ENCODE measurements at regions not wholly inside any gene's neighbourhood (a gene's known extent, or its start where the extent isn't known, plus 50 kb on each side); places are given as distances from the start of the nearest gene placed in this dataset.

- H3K4me3 ChIP-seq (ENCODE audit: control insufficient read depth in 2 of 3, extremely low read depth in 1 of 3, insufficient read depth in 2 of 3, low read depth in 1 of 3, low read length in 3 of 3), result no peak overlapping the region
- no peaks in the 10 kb centered on the region for H4K20me1 ChIP-seq (ENCODE audit: control insufficient read depth, extremely low read depth, insufficient read depth, low read length)
- dilution Hi-C loops (cut with MboI; ENCODE audit: extremely low pct_ligation_motif_present, low sequenced_read_pairs), result no loop called here
- H3K4me2 ChIP-seq (ENCODE audit: control insufficient read depth, extremely low read depth, insufficient read depth, low read depth, low read length), result no peak overlapping the region
- no peaks in the 10 kb centered on the region for H3K9me3 ChIP-seq (ENCODE audit: control insufficient read depth, low read depth, low read length)
- no peaks in the 10 kb centered on the region for H3K9me1 ChIP-seq (ENCODE audit: control insufficient read depth, extremely low read depth, insufficient read depth, low read length)
- no peak overlapping the region for H3K27ac ChIP-seq (ENCODE audit: control insufficient read depth, insufficient read depth, low read length)
- H3K36me3 ChIP-seq (ENCODE audit: control insufficient read depth in 2 of 2, extremely low read depth in 1 of 2, insufficient read depth in 2 of 2, low read length in 2 of 2), result no peaks in the 10 kb centered on the region
- H3K27me3 ChIP-seq (ENCODE audit: control insufficient read depth, extremely low read depth, insufficient read depth, low read length), result no peaks in the 10 kb centered on the region
- H2AFZ ChIP-seq (ENCODE audit: control insufficient read depth, low read length), result no peak overlapping the region
- no peak for TF ChIP-seq EZH2 (IDR thresholded peaks at IDR 0.05; ENCODE audit: low read length)
- TF ChIP-seq CTCF (optimal IDR thresholded peaks at IDR 0.05 in 1 of 3, IDR thresholded peaks at IDR 0.05 in 1 of 3, conservative IDR thresholded peaks at IDR 0.05 in 1 of 3; ENCODE audit: extremely low read depth in 1 of 3, insufficient read depth in 2 of 3, low read length in 3 of 3), result no peak
- DNase-seq (ENCODE audit: low read depth, low spot score) (no peak), FAIRE-seq (no peak)
- no peaks in the 10 kb centered on the region for H3K4me1 ChIP-seq (ENCODE audit: control insufficient read depth, extremely low read depth, insufficient read depth, low read length)
- H3K9ac ChIP-seq (ENCODE audit: control insufficient read depth, extremely low read depth, insufficient read depth, low read length), result no peak overlapping the region
- no peaks in the 10 kb centered on the region for H3K79me2 ChIP-seq (ENCODE audit: control insufficient read depth, insufficient read depth, low read length)
Measured at GRCh38 chr3:25287291-25287884, 140.7 kb upstream of the RARB start.

GRCh38 chr3:25288413-25288812 lies 139.7 kb upstream of the RARB start:
- no peaks in the 10 kb centered on the region for H3K27me3 ChIP-seq (ENCODE audit: control insufficient read depth, extremely low read depth, insufficient read depth, low read length)
- no peak overlapping the region for H3K9ac ChIP-seq (ENCODE audit: control insufficient read depth, extremely low read depth, insufficient read depth, low read length)
- no peaks in the 10 kb centered on the region for H3K9me1 ChIP-seq (ENCODE audit: control insufficient read depth, extremely low read depth, insufficient read depth, low read length)
- no peaks in the 10 kb centered on the region for H3K36me3 ChIP-seq (ENCODE audit: control insufficient read depth in 2 of 2, extremely low read depth in 1 of 2, insufficient read depth in 2 of 2, low read length in 2 of 2)
- H3K27ac ChIP-seq (ENCODE audit: control insufficient read depth, insufficient read depth, low read length), result no peak overlapping the region
- H3K4me2 ChIP-seq (ENCODE audit: control insufficient read depth, extremely low read depth, insufficient read depth, low read depth, low read length), result no peak overlapping the region
- DNase-seq (ENCODE audit: low read depth, low spot score) (no peak), FAIRE-seq (no peak)
- no peaks in the 10 kb centered on the region for H3K79me2 ChIP-seq (ENCODE audit: control insufficient read depth, insufficient read depth, low read length)
- no peaks in the 10 kb centered on the region for H3K9me3 ChIP-seq (ENCODE audit: control insufficient read depth, low read depth, low read length)
- H3K4me1 ChIP-seq (ENCODE audit: control insufficient read depth, extremely low read depth, insufficient read depth, low read length), result peaks cover 8% of the 10 kb centered on the region
- H3K4me3 ChIP-seq (ENCODE audit: control insufficient read depth in 2 of 3, extremely low read depth in 1 of 3, insufficient read depth in 2 of 3, low read depth in 1 of 3, low read length in 3 of 3), result no peak overlapping the region
- TF ChIP-seq CTCF (optimal IDR thresholded peaks at IDR 0.05 in 1 of 3, IDR thresholded peaks at IDR 0.05 in 1 of 3, conservative IDR thresholded peaks at IDR 0.05 in 1 of 3; ENCODE audit: extremely low read depth in 1 of 3, insufficient read depth in 2 of 3, low read length in 3 of 3) (no peak), EZH2 (IDR thresholded peaks at IDR 0.05; ENCODE audit: low read length) (no peak)
- no peak overlapping the region for H2AFZ ChIP-seq (ENCODE audit: control insufficient read depth, low read length)
- dilution Hi-C loops (cut with MboI; ENCODE audit: extremely low pct_ligation_motif_present, low sequenced_read_pairs), result no loop called here
- H4K20me1 ChIP-seq (ENCODE audit: control insufficient read depth, extremely low read depth, insufficient read depth, low read length), result no peaks in the 10 kb centered on the region
